NCI-H2107 (cell line): ENCODE measurements at regions not wholly inside any gene's neighbourhood (a gene's known extent, or its start where the extent isn't known, plus 50 kb on each side); places are given as distances from the start of the nearest gene placed in this dataset.
"Not testable (repeated sequence)": the region's sequence is repeated elsewhere in the genome, so short reads cannot be mapped to it uniquely, and the experiment has no call there.

Experiments
- DNase-seq: peaks from one replicate; lab custom pipeline; 2025; lab: John Stamatoyannopoulos, UW

DNA sequence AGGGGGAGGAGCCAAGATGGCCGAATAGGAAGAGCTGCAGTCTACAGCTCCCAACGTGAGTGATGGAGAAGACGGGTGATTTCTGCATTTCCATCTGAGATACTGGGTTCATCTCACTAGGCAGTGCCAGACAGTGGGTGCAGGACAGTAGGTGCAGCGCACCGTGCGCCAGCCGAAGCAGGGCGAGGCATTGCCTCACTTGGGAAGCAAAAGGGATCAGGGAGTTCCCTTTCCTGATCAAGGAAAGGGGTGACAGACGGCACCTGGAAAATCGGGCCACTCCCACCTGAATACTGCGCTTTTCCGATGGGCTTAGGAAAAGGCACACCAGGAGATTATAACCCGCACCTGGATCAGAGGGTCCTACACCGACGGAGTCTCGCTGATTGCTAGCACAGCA lies 121.1 kb upstream of the SESTD1 start:
- not testable (repeated sequence) for DNase-seq

DNA sequence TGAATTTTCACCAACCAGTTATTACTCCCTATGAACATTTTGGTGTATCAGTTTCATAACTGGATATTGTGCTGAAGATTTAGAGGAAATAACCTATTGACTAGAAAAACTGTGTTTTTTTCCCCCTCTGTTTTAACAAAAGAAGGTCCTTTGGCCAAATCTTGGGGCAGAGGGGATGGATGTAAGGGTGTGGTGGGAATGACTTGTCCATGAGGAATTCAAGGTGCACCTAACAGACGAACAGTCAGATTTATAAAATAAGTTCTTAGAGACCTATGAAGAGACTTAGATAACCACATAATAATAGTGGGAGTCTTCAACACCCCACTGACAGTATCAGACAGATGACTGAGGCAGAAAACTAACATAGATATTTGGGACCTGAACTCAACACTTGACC lies 119.3 kb upstream of the SESTD1 start:
- no peak for DNase-seq

DNA sequence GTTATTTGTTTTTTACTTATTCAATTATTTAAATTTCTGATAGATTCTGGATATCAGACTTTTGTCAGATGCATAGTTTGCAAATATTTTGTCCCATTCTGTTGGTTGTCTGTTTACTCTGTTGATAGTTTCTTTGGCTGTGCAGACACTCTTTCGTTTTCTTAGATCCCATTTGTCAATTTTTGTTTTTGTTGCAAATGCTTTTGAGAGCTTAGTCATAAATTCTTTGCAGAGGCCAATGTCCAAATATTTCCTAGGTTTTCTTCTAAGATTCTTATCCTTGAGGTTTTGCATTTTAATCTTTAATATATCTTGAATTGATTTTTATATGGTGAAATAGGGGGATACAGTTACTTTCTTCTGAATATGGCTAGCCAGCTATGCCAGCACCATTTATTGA lies 112.7 kb upstream of the SESTD1 start:
- DNase-seq, result no peak

DNA sequence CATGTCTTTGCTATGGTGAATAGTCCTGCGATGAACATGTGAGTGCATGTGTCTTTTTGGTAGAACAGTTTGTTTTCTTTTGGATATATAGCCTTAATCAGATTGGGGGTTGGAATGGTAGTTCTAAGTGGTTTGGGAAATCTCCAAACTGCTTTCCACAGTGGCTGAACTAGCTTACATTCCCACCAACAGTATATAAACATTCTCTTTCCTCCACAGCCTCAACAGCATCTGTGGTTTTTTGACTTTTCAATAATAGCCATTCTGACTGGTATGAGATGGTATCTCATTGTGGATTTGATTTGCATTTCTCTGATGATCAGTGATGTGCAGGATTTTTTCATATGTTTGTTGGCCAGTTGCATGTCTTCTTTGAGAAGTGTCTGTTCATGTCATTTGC lies 112.2 kb upstream of the SESTD1 start:
- DNase-seq, result no peak

DNA sequence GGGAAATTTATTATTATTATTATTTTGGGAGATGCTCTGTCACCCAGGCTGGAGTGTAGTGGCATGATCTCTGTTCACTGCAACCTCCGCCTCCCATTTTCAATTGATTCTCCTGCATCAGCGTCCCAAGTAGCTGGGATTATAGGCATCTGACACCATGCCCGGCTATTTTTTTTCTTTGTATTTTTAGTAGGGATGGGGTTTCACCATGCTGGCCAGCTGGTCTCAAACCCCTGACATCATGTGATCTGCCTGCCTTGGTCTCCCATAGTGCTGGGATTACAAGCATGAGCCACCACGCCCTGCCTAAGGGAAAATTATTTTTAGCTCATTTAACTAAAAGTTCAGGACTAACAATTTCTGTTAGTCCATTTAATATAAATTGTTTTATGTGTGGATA lies 109.2 kb upstream of the SESTD1 start:
- no peak for DNase-seq

DNA sequence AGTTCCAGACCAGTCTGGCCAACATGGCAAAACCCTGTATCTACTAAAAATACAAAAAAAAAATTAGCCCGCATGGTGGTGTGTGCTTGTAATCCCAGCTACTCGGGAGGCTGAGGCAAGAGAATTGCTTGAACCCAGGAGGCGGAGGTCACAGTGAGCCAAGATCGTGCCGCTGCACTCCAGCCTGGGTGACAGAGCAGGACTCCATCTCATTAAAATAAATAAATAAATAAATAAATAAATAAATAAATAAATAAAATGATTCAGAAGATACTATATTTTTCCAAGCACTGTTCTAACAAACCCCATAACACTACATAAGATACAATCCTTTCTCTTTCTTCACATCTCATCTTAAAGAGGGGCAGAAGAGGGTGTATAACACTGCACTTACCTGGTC lies 100.9 kb upstream of the SESTD1 start:
- not testable (repeated sequence) for DNase-seq

DNA sequence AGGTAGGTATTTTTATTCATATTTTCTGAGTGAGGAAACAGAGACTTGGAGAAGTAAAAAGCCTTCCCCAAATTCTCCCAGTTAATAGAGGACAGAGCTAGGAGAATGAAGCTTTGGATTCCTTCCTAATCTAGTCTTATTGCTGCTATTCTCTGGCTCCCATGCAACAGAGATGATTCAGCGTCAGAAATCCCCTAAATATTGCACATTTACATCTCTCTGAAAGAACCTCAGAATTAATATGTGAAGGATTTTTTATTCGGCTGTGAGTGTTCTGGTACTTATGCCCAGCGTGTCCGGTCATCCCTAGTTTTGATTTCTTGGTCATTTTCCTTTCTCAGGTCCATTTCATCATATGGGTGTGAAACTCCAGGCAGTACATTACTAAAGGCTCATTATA lies 91.2 kb upstream of the SESTD1 start:
- no peak for DNase-seq

DNA sequence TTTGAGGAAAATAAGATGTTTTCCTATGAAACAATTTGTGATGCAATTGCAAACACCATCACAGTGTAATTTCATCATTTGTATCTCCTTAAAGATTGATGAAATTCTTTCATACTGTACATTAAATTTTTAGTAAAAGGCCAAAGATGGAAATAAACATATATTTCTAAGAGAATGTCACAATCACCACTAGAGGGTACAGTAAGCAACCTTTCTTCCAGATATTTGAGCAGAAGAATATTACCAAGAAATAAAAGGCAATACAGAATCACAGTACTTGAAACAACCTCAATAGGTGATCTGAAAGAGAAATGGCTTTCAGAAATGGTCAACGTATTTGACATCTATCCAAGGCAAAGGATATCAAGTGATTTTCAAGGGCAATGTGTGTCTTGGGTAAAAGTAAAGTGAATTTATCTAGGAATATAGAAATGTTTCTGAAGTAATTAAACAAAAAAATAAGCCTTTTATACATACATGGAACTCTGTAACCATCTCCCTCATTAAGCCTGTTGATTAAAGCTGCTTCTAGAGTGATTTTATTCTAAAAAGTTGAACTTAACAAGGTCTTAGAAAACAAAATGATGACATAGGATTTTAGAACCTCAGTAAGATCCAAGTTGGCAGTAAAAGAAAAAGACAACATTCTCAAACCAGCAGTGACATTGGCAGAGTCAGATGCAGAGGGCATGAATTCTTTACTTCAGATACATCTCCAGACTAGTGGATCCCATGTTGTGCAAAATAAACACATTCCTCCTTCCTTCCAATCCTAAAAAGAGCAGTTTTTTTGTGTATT lies 90.3 kb upstream of the SESTD1 start:
- DNase-seq, result no peak

DNA sequence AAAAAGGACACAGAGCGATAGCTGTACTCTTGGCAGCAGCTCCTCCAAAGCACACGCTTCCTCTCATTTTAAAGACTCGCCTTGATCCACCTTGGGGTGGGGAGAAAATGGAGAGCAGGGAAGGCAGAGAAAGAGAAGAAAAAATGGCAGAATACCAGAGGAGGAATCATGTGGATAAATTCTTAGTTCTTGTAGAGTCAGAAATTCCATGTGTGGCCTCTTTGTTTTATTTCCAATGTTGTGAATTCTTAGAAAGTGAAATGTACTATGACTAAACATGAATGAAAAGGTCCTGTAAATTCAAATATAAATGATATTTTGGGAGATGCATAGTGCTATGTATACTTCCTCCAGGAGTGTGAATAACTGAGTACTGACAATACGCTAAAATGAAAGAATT lies 89.7 kb upstream of the SESTD1 start:
- DNase-seq, result no peak

DNA sequence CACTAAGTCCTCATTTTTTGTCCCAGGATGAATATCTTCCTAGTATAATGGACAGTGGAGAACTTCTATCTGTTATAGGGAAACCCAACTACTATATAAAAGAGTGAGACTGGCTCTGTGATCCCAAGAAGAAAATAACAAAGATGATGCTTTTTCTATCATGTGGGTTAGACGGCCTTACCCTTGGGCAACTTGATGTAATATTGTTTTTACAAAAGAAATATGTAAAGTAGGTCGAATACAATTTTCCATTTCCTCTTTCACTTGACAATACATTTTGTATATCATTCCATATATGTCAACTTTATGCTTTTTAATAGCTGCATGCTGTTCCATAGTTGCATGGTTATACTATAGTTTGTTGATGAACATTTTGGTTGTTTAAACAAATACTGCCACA lies 87.5 kb upstream of the SESTD1 start:
- DNase-seq, result no peak

DNA sequence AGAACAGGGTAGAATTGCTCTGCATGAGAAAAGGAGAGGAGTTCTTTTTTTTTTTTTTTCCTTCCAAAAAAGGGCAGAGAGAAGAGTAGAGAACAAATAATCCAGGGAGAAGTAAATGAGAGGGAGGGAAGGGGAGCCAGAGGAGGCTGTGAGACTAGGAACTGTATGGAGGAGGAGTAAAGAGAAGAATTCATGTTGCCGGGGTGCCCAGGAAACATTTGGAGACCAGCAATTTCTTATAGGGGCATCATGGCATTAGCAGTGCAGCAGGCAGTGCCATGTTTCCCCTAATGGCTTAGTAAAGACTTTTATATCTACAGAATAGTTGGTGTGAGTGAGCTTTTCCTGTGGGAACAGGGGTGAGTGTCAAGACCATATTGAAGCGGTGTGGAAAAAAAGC lies 86.4 kb upstream of the SESTD1 start:
- no peak for DNase-seq

DNA sequence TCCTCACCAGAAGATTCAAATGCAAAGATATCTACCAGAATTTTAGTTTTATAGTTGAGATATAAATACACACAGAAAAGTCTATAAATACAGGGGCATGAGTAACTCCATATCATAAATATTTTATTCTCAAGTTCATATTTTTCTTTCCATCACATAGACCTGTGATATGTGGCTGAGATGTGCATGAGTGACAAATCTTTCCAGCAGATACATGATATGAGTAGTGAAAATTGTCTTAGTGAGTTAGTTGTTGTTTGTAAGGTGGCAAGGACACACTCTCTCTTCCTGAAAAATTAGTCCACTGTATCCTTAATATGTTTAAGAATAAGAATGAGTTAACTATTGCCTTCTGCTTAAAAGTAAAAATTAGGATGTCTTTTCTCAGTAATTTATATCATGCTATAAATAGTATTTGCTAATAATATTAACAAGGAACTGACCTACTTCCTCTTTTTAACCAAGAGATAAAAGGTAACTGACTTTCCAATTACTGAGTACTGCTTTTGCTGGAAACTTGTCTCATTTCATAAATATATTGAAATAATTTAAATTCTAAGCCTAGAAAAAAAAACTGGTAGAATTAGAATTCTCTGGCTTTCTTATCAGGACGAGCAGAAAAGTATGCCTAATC lies 85.2 kb upstream of the SESTD1 start:
- DNase-seq, result no peak

DNA sequence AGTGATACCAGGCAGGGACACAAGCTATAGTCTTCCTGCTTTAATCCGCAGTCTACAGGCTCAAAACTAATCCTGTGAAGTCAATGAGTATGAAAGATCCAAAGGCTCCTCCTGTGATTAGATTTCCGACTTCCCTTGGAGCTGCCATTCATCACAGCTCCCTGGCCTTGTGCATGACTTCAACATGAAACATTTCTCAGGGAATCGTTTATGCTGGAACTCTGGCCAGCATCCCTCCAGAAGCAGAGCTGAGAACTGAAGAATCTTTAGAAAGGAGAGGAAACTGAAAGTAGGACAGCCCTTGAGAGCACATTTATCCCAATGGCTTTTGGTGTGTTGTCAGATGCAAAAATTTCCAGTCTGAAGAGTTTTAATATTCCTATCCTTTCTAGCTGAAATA lies 84.3 kb upstream of the SESTD1 start:
- no peak for DNase-seq

DNA sequence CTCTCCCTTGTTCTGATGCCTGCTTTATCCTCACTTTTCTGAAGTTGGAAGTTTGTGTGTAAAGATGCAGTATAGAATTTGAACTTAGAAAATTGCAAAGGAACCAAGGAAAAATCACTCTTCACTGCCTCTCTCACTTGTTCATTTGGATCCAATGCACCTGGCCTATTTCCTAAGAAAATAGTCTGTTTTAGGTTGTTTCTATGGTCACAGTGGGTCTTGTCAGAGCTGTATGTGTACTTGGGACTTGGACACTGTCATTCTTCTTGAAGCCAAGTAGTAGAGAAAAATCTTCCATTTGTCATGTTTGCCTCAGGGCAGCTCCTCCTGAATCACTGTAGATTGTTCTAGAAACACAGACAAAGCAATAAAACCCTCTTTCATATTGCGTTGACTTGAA lies 80.3 kb upstream of the SESTD1 start:
- DNase-seq, result no peak

DNA sequence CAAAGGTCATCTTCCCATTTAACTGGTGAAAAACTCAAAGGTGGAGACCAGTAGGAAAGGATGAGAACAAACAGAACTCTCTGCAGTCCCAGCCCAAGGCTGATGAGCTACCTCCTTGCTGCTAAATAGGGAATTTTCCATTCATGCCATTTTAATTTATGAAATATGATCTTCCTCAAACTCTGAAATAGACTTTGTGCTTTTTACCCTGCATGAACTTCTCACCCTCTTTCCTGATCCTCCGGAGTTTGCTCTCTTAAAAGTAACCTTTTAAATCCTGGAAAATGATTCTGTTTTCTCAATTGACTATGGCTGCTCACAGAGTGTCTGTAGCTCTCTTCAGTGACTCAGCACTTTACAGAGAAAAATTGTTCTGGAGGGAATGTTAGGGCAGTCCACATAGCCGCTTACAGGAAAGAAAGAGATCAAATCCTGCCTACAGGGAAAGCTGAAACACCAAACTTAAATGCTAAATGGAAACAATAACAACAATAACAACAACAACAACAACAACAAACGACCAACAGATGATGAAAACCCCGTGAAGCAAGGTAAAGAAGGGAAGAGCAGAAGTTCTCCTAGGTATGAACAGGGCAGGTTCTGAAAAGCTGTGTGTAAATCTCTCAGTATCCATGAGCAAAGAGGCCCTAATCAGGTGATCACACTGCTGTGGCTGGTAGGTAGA lies 79.8 kb upstream of the SESTD1 start:
- DNase-seq, result no peak

DNA sequence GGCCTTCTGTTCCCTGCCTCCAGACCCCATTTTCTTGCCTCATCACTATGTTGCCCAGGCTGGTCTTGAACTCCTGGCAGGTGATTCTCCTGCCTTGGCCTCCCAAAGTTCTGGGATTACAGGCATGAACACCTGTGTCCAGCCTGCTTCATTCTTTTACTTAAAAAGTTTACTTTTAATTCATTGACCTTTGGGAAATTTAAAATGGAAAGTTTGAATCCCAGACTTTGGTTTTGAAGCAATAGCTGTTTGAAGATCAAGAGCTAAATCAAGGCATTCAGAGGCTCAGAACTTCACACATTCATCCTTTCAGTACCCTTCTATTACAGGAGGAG lies 79.3 kb upstream of the SESTD1 start:
- DNase-seq, result no peak

DNA sequence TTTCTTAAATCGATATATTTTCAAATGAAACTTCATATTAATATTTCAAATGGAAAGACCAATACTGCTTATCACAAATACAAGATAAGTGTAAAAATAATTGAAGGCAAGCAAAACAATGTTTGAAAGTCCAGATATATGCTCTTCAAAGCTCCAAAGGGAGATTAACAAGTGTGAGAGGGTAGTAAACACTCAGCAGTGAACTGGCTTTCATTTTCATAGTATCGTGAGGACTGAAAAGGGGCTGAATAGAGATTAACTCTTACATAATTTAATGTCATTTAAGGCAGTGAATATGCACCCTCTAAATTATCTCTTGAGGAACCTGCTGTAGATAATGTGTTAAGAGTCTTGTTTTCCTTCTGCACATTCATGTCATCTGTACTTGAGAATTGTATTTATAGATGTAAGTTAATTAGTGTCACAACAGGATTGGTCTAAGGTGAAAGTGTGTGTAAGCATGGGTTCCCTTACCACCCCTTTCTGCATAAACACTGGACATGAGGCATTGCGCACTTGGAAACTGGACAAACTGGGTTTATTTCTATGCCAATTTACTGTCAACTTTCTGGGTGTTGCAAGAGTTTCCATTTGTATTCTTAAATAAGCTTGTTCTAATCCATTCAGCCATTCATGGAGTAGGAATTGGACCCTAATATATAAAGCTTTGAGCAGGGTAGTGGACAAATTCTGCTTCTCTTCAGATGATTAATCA lies 76.7 kb upstream of the SESTD1 start:
- DNase-seq, result no peak

DNA sequence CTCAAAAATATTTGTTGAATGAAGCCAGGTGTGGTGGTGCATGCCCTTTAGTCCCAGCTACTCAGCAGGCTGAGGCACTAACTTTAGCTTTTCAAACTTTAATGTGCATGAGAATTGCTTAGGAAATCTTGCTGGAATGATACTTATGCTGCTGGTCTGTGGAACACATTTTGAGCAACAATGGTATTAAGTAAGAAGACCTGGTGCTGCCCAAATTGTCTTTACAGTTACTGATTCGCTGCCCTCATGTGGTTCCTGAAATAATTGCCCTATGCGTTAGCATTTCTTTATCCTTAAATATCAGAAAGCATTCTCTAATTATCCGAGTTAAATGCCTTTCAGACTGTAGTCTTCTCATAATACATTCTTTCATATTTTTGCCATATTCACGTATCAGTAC lies 76.0 kb upstream of the SESTD1 start:
- peak; percentile 6 for DNase-seq

DNA sequence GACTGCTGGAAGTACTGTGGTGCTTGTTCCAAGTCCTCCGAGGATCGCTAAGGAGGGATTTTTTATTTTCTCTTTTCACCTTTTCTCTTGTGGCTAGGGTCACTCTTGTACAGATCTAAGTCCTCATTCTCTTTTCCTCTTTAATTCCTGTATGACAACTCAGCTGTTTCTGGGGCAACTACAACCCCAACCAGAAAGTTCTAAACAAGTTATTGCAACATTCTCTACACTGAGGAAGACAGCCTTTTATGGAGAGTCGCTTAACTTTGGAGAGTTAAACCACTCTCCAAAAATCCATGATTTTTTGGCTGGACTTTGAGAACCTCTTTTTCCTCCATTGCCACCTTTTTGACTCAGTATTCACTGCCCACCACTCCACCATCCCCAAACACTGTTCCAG lies 74.0 kb upstream of the SESTD1 start:
- DNase-seq, result no peak

DNA sequence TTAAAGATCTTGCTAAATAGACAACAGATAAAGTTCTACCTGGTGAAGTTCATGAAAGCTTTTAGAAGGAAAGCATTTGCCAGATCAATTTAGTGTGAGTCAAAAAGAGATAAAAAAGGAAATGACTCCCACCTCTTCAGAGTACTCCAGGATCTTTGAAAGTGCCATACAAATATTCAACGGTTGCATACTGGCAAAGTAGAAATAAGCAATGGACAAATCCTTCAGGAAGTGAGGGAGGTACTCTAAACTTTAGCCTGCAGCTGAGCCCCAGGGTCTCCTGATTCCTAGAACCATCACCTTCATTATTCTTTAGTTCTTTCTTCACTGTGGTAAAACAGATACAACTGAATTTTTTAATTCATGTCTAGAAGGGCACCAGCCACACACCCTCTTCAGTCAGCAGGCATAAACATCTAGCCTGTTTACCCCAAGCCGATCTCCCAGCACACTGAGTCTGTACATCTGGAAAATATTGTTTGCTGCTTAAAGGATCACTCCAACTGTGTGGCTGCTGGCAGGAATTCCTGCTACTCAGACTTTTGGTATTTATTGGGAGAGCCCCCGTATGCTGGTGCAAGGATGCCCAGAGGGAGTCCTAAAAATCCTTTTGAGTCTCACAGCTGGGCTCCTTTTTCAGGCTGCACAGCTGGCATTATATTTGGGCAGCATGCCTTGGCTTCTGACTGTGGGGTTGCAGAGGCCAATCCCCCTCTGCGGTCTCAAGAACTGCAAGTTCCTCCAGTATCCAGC lies 72.3 kb upstream of the SESTD1 start:
- no peak for DNase-seq

DNA sequence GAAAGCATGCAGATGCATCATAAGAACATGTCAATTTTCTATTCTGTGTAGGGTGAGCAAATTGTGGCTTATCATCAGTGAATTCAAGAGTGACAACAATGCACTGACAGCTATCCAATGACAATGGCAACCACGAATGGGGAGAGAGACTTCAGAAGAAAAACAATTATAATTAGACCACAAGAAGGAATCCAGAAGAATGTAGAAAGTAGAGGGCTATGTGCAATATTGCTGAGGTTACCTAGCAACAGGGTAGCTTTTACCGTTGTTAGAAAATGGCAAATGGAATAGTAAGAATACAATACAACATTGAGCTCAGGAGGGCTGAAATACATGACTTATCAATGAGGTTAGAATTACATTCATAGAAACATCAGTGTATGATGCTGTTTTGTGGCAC lies 71.1 kb upstream of the SESTD1 start:
- no peak for DNase-seq

DNA sequence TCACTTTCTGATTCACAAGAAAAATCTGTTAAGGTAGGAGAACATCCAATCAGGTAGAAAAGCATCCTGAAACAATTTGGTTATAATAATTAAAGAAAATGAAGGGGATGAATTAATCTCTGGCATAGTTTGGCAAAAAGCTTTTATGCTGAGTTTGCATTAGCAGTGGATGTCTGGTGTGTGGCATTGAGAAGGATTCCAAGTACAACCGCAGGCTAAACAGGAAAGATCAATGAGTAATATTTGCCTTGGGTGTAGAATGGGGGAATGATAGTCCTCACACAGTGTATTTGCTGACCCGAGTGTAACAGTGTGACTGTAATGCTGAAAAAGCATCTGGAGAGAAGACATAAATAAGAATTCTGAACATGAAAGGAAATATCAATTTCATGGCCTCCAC lies 68.3 kb upstream of the SESTD1 start:
- DNase-seq, result no peak
